IMR-90 (cell line): ENCODE measurements at regions not wholly inside any gene's neighbourhood (a gene's known extent, or its start where the extent isn't known, plus 50 kb on each side); places are given as distances from the start of the nearest gene placed in this dataset.

ENCODE experiments used
- ATAC-seq: fragments of 200-7000 bp; cut with Tn5 transposase; 2 replicates; pipeline ENCODE4 v1.9.1; 2020; ENCODE audit warnings: low read depth, mild to moderate bottlenecking, moderate library complexity
- BruUV-seq: library from RNA; stranded (reverse); fragments of 400-500 nt; replicated peaks from 2 replicates; lab custom pipeline; 2021; lab: Mats Ljungman, UMichigan
- CTCF ChIA-PET: fragments of 300-600 bp; formaldehyde crosslinking; extraction: SDS; loops from one replicate; lab custom pipeline; 2021; ENCODE audit warnings: antibody characterized with exemption; lab: Yijun Ruan, JAX
- POLR2A ChIA-PET: fragments of 300-600 bp; sonication (Branson Sonifier 250); formaldehyde crosslinking; loops from one replicate; lab custom pipeline; 2022; ENCODE audit warnings: antibody characterized with exemption; ENCODE audit not compliant: unreplicated experiment; lab: Charles Lee
- DNase-seq: peaks from one replicate; pipeline ENCODE4 v3.0.0; 2013
- H2AFZ ChIP-seq: replicated peaks from 2 replicates; pipeline ENCODE3; 2013; ENCODE audit warnings: low read length, mild to moderate bottlenecking; ENCODE audit not compliant: poor library complexity
- H2AK5ac ChIP-seq: 2 replicates; pipeline ENCODE4 v1.6.1; 2013; ENCODE audit warnings: low read depth, low read length, inconsistent platforms
- H2AK9ac ChIP-seq: replicated peaks from 2 replicates; pipeline ENCODE3; 2013; ENCODE audit warnings: mild to moderate bottlenecking, low read depth, low read length, moderate library complexity; ENCODE audit not compliant: poor library complexity
- H2BK120ac ChIP-seq: 2 replicates; pipeline ENCODE4 v1.6.1; 2013; ENCODE audit warnings: low read depth, low read length, inconsistent platforms
- H2BK15ac ChIP-seq: 3 replicates; pipeline ENCODE4 v1.6.1; 2013; ENCODE audit warnings: low read depth, low read length, inconsistent platforms
- H2BK20ac ChIP-seq: 2 replicates; pipeline ENCODE4 v1.6.1; 2013; ENCODE audit warnings: low read depth, mild to moderate bottlenecking, inconsistent platforms, low read length, moderate library complexity
- H2BK5ac ChIP-seq: 2 replicates; pipeline ENCODE4 v1.6.1; 2013; ENCODE audit warnings: mild to moderate bottlenecking, low read depth, low read length, inconsistent platforms; ENCODE audit not compliant: poor library complexity, severe bottlenecking
- H3K14ac ChIP-seq: replicated peaks from 2 replicates; pipeline ENCODE4 v1.6.1; 2013; ENCODE audit warnings: low read depth, low read length, inconsistent platforms
- H3K18ac ChIP-seq: 2 replicates; pipeline ENCODE4 v1.6.1; 2013; ENCODE audit warnings: low read depth, low read length, control low read depth
- H3K23ac ChIP-seq: 2 replicates; pipeline ENCODE4 v1.6.1; 2013; ENCODE audit warnings: low read depth, low read length, inconsistent platforms
- H3K27ac ChIP-seq: 2 replicates; pipeline ENCODE4 v1.5.1; 2013; ENCODE audit warnings: mild to moderate bottlenecking, control low read depth, low read length; ENCODE audit not compliant: insufficient read depth
- H3K27me3 ChIP-seq: 2 replicates; pipeline ENCODE4 v1.6.1; 2013; ENCODE audit warnings: low read length; ENCODE audit not compliant: control insufficient read depth, insufficient read depth
- H3K36me3 ChIP-seq: 2 replicates; pipeline ENCODE4 v1.6.1; 2013; ENCODE audit warnings: low read length, mixed read lengths; ENCODE audit not compliant: control insufficient read depth, insufficient read depth
- H3K4ac ChIP-seq: 2 replicates; pipeline ENCODE4 v1.6.1; 2013; ENCODE audit warnings: low read depth, low read length, inconsistent platforms
- H3K4me1 ChIP-seq: 2 replicates; pipeline ENCODE4 v1.6.1; 2013; ENCODE audit warnings: low read length, mixed read lengths; ENCODE audit not compliant: control insufficient read depth, insufficient read depth
- H3K4me2 ChIP-seq: 2 replicates; pipeline ENCODE4 v1.6.1; 2013; ENCODE audit warnings: low read depth, mild to moderate bottlenecking, control low read depth, low read length, moderate library complexity
- H3K4me3 ChIP-seq: 2 replicates; pipeline ENCODE4 v1.5.1; 2013; ENCODE audit warnings: low read depth, mild to moderate bottlenecking, control low read depth, low read length, moderate library complexity; ENCODE audit not compliant: insufficient read depth
- H3K56ac ChIP-seq: 2 replicates; pipeline ENCODE4 v1.6.1; 2013; ENCODE audit warnings: low read length, inconsistent platforms; ENCODE audit not compliant: insufficient read depth; ENCODE audit errors: extremely low read depth
- H3K79me1 ChIP-seq, 2 experiments: 2 replicates each; pipeline ENCODE4 v1.6.1; 2013; ENCODE audit warnings: low read length in 2 of 2, inconsistent platforms in 1 of 2, low read depth in 1 of 2
- H3K9ac ChIP-seq: 2 replicates; pipeline ENCODE4 v1.6.1; 2013; ENCODE audit warnings: low read depth, low read length, control low read depth
- H3K9me1 ChIP-seq: 2 replicates; pipeline ENCODE4 v1.6.1; 2013; ENCODE audit warnings: low read length, inconsistent platforms; ENCODE audit not compliant: insufficient read depth
- H3K9me3 ChIP-seq: 2 replicates; pipeline ENCODE4 v1.6.1; 2013; ENCODE audit warnings: low read length; ENCODE audit not compliant: control insufficient read depth, insufficient read depth
- H4K20me1 ChIP-seq: 2 replicates; pipeline ENCODE4 v1.6.1; 2013; ENCODE audit warnings: low read length, inconsistent platforms; ENCODE audit not compliant: insufficient read depth
- H4K5ac ChIP-seq: 2 replicates; pipeline ENCODE4 v1.6.1; 2013; ENCODE audit warnings: mild to moderate bottlenecking, low read depth, low read length, control low read depth
- H4K8ac ChIP-seq, 2 experiments: 2 replicates each; pipeline ENCODE4 v1.6.1; 2013; ENCODE audit warnings: low read depth in 2 of 2, low read length in 2 of 2, control low read depth in 1 of 2, inconsistent platforms in 1 of 2
- H4K91ac ChIP-seq: 2 replicates; pipeline ENCODE4 v1.6.1; 2013; ENCODE audit warnings: low read depth, low read length, inconsistent platforms; ENCODE audit not compliant: insufficient read depth
- BHLHE40 ChIP-seq: fragments of 150-350 bp; IDR thresholded peaks from 2 replicates; pipeline ENCODE4 v1.6.1; 2016; ENCODE audit warnings: mild to moderate bottlenecking, low read depth, low read length
- CEBPB ChIP-seq: IDR thresholded peaks from 2 replicates; pipeline ENCODE4 v1.6.1; 2012; ENCODE audit warnings: low read depth, low read length, improper control_type of control experiment
- CHD1 ChIP-seq: IDR thresholded peaks from 2 replicates; pipeline ENCODE4 v1.6.1; 2012; ENCODE audit warnings: low read depth, low read length, improper control_type of control experiment
- CTCF ChIP-seq: conservative IDR thresholded peaks from 2 replicates; pipeline ENCODE4 v1.5.1; 2012; ENCODE audit warnings: mild to moderate bottlenecking, low read depth, low read length, improper control_type of control experiment
- ELK1 ChIP-seq: fragments of 150-350 bp; IDR thresholded peaks from 2 replicates; pipeline ENCODE4 v1.6.1; 2016; ENCODE audit warnings: low read depth, mild to moderate bottlenecking, low read length, moderate library complexity, borderline replicate concordance
- FOS ChIP-seq: fragments of 150-350 bp; IDR thresholded peaks from 2 replicates; pipeline ENCODE4 v1.6.1; 2016; ENCODE audit warnings: low read depth, low read length
- MAFK ChIP-seq: IDR thresholded peaks from 2 replicates; pipeline ENCODE4 v1.6.1; 2012; ENCODE audit warnings: low read depth, low read length, improper control_type of control experiment
- MAZ ChIP-seq: IDR thresholded peaks from 2 replicates; pipeline ENCODE4 v1.6.1; 2012; ENCODE audit warnings: low read depth, mild to moderate bottlenecking, low read length, improper control_type of control experiment, moderate library complexity, borderline replicate concordance
- MXI1 ChIP-seq: IDR thresholded peaks from 2 replicates; pipeline ENCODE4 v1.6.1; 2012; ENCODE audit warnings: low read depth, mild to moderate bottlenecking, low read length, moderate library complexity, borderline replicate concordance
- NFE2L2 ChIP-seq: fragments of 150-350 bp; IDR thresholded peaks from 2 replicates; pipeline ENCODE4 v1.6.1; 2016; ENCODE audit warnings: low read depth, mild to moderate bottlenecking, low read length
- POLR2A ChIP-seq: IDR thresholded peaks from 2 replicates; pipeline ENCODE4 v1.6.1; 2012; ENCODE audit warnings: mild to moderate bottlenecking, low read depth, low read length
- RAD21 ChIP-seq: IDR thresholded peaks from 2 replicates; pipeline ENCODE4 v1.6.1; 2012; ENCODE audit warnings: low read length, improper control_type of control experiment
- RCOR1 ChIP-seq: IDR thresholded peaks from 2 replicates; pipeline ENCODE4 v1.6.1; 2012; ENCODE audit warnings: mild to moderate bottlenecking, low read length, improper control_type of control experiment; ENCODE audit not compliant: insufficient replicate concordance
- SMC3 ChIP-seq: fragments of 150-350 bp; IDR thresholded peaks from 2 replicates; pipeline ENCODE4 v1.6.1; 2016; ENCODE audit warnings: low read depth, mild to moderate bottlenecking, antibody characterized with exemption, low read length, moderate library complexity
- USF2 ChIP-seq: fragments of 150-350 bp; IDR thresholded peaks from 2 replicates; pipeline ENCODE4 v1.6.1; 2017; ENCODE audit warnings: mild to moderate bottlenecking, antibody characterized with exemption, low read length, low read depth
- WGBS, 2 experiments: methylation state at CpG; one replicate each; pipeline versions ENCODE4 v1.1.5 to v1.1.7; 2013; ENCODE audit warnings: missing lambda C conversion rate in 2 of 2; ENCODE audit not compliant: insufficient read length in 1 of 2; ENCODE audit errors: extremely low coverage in 2 of 2; 5-methylcytosine and 5-hydroxymethylcytosine counted together
- dilution Hi-C: fragments of 300-500 bp; cut with HindIII; formaldehyde crosslinking; loops from one replicate; pipeline ENCODE4 v1.14.3; 2018; ENCODE audit warnings: low sequenced_read_pairs; ENCODE audit not compliant: unreplicated experiment
- in situ Hi-C: fragments of 300-500 bp; cut with MboI; formaldehyde crosslinking; loops from 3 replicates; pipeline ENCODE4 v1.14.3; 2019; ENCODE audit warnings: low sequenced_read_pairs, inconsistent platforms, mixed read lengths
- intact Hi-C: fragments of 100-400 bp; cut with micrococcal nuclease; formaldehyde crosslinking; loops from 2 replicates; pipeline ENCODE4 v1.10.0; 2022

- Histone ChIP-seq H3K9me3 (no peaks in the 10 kb centered on the region), H2BK120ac (no peak overlapping the region), H3K4me2 (no peak overlapping the region), H3K36me3 (no peaks in the 10 kb centered on the region), H4K20me1 (no peaks in the 10 kb centered on the region), H3K4me3 (no peak overlapping the region), H2AFZ (no peak overlapping the region), H2AK9ac (no peak overlapping the region), H4K5ac (no peak overlapping the region), H2BK5ac (no peak overlapping the region), H3K27me3 (no peaks in the 10 kb centered on the region), H3K23ac (no peak overlapping the region), H3K9me1 (peaks cover 3% of the 10 kb centered on the region; the same call in 1 of the 2 replicates), H3K56ac (no peak overlapping the region), H3K4ac (no peak overlapping the region), H3K14ac (no peak overlapping the region), H2AK5ac (no peak overlapping the region), H3K18ac (no peak overlapping the region), H3K27ac (no peak overlapping the region), H2BK20ac (no peak overlapping the region), H4K91ac (no peak overlapping the region), H3K9ac (no peak overlapping the region), H3K79me1 (peaks cover 0 to 6% of the 10 kb centered on the region in 2 experiments; a peak in 1 of 4 replicates), H4K8ac (no peak overlapping the region), H3K4me1 (peaks cover 9% of the 10 kb centered on the region), H2BK15ac (no peak overlapping the region)
- ATAC-seq (no peak), DNase-seq (no peak)
- CTCF ChIA-PET: interaction anchor here (0.6 kb wide), 1 partner anchor 472 kb away, joined by 3 read pairs; no protein-coding TSS in a partner anchor
- in situ Hi-C loops: loop anchor here (25.0 kb wide), 1 partner anchor 332 kb away; the partner anchor contains the start of gene KLHL9
- dilution Hi-C loops: no loop called here
- no peak for TF ChIP-seq CTCF
- TF ChIP-seq MXI1: no peak
- TF ChIP-seq BHLHE40: no peak
- no peak for TF ChIP-seq MAZ
- TF ChIP-seq POLR2A: no peak
- no peak for TF ChIP-seq SMC3
- no peak for TF ChIP-seq RAD21
- no peak for TF ChIP-seq CHD1
- no peak for TF ChIP-seq NFE2L2
- TF ChIP-seq CEBPB: no peak
- TF ChIP-seq RCOR1: no peak
- TF ChIP-seq USF2: no peak
- no peak for TF ChIP-seq FOS
- no peak for TF ChIP-seq MAFK
- TF ChIP-seq ELK1: no peak
- intact Hi-C loops: no loop called here
- POLR2A ChIA-PET: no interaction called here
- WGBS, 2 experiments: no CpG with 5 or more reads among the region's 3 CpGs
- no TSS peak for BruUV-seq
These were observed 132.7 kb upstream of the MTAP start for GRCh38 chr9:21669701-21670100.
